Hematopoietic multipotent progenitor cell (in vitro differentiated cells): ENCODE measurements at regions not wholly inside any gene's neighbourhood (a gene's known extent, or its start where the extent isn't known, plus 50 kb on each side); places are given as distances from the start of the nearest gene placed in this dataset.

ENCODE experiments used
- DNase-seq, 3 donors: peaks; one replicate each; pipeline ENCODE4 v3.0.0-alpha.2; 2011 to 2015; ENCODE audit warnings: low read depth in 2 of 3, low spot score in 2 of 3

DNA sequence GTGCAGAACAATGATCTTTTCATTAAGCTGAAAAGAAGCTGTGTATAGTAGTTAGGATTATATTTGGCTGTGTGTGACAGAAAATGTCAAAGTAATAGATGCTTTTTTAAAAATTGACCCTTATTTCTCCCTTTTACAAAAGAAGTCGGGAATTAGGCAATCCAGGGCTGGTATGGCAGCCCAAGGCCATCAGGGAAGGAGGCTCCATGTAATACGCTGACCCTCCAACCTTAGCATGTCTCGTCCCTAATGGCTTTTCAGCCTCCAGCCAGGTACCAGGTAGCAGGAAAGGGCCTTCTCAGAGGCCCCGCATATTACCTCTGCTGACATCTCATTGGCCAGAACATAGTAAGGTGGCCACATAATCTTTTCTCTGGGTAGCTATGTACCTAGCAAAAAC is 79.7 kb downstream of the VCPKMT start:
- DNase-seq: no peak

- no peak for DNase-seq
Measured at GRCh38 chr14:50037240-50037639, 79.1 kb downstream of the VCPKMT start.

GRCh38 chr14:50037852-50038251 is 78.5 kb downstream of the VCPKMT start:
- no peak for DNase-seq

DNA sequence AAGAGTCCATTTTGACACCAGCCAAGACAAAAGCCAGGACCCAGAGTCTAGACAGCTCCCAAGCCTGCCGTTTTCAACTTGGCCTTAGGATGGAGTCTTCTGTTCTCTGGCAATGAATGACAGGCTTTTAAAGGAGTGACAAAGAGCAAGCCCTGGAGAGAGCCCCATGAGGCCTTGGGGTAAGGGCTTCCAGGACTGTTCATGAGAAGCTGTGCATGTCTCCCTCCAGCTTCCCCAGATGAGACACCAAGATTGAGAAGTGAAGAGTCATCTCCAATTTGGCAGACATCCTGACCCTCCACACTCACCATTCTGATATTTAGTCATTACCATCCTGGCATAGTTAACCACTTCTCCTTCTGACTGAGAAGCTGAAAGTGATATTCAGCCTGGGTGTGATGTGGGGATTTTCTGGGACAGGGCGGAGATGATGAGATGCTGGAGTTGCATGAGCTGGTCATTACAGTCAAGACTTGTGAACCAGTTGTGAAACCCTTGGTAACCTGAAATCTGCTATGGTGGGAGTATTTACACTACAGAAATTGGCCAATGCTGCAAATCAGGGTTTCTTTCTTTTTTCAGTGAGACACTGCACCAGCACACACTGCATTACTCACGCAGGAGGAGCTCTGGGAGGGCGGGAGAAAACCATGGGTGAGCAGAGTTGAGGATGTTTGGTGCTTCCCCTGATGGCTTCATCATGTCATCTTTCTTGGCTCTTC is 77.8 kb downstream of the VCPKMT start:
- peak in 2 of 3 donors; percentile 76 to 87 for DNase-seq

DNA sequence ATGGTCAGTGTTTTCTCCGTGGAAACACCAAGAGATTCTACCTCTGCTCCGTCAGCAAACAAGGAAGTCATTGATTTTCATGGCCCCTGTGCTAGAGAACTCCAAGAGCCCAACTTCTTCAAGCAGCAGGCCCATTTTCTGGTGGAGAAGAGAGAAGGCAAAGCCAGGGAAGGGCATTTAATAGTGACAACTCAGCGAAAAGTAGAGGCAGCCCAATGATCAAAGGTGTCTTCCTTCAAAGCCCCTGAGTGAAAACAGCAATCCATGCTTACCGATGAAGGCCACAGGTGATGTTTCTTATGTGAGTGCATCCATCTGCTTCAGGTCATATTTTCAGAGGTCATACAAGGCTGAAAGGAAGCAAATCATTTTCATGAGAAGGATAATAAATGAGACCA is 77.3 kb downstream of the VCPKMT start:
- DNase-seq: no peak

DNA sequence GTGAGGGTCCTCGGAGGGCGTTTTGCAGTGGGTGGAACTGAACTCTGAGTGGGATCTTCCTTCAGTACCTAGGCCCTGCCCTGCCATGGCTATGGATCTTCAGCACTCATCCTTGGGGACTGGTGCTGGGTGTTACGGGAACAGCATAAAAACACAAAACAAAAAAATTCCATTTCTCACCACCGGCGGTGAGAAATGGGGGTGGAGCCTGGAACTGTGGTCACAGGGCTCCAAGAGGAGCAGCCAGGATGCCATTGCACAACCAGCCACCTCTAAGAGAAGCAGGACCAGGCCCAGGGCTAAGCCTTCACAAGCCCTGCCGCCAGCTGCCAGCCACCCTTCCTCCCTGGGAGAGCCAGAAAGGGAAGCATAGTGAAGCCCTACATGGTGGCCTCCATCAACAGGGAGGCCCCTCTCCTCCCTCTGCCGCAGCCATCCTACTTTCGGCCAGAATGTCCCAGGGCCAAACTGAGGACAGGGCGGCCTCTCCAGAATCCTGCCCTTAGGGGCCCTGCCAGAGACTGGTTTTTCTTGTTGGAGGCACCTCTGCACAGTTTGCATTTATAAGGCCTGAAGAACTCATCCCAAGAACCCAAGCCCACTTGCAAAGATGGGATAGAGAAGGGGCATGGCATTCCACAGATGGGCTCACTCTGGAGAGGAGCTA is 76.5 kb downstream of the VCPKMT start:
- DNase-seq: no peak

- DNase-seq: peak in 2 of 3 donors; percentile 69 to 70
Measured at GRCh38 chr14:50040401-50040775, 76.0 kb downstream of the VCPKMT start.

- no peak for DNase-seq
Measured at GRCh38 chr14:50040895-50041465, 75.4 kb downstream of the VCPKMT start.

GRCh38 chr14:50041980-50042379 is 74.4 kb downstream of the VCPKMT start:
- DNase-seq: no peak

- no peak for DNase-seq
Measured at GRCh38 chr14:50044042-50044651, 72.2 kb downstream of the VCPKMT start.

GRCh38 chr14:50045039-50045711 is 71.2 kb downstream of the VCPKMT start:
- peak in 2 of 3 donors; percentile 84 to 89 for DNase-seq

DNA sequence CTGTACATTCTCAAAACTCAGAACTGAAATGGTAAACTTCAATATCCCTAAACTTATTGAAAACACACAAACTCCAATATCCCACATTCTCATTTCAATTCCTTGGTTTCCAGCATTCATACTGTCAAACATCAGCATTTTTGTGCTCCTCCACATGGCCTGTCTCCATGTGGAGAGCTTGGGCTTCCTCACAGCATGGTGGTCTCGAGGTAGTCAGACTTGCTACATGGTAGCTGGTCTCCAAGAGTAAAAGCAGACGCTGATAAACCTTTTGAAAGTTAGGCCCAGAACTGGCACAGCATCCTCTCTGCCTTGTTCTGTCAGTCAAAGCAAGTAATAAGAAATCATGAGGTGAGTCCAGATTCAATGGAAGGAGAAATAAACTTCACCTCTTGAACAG is 70.5 kb downstream of the VCPKMT start:
- no peak for DNase-seq

DNA sequence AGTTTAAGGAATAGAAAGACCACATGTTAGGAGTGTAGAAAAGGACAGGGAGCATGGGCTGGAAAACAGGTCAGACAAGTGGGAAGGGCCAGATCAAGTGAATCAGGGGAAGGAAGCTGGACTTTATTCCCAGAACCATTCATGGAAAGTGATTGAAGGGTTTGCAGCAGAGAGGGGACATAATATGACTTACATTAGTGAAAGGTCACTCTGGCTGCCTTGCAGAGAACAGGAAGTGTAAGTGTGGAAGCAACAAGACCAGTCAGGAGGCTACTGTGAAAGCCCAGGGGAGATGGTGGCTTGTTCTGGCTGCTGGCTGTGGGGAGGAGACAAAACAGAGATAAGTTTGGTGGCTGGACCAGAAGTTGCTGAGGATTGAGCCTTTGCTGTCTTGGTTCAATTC is 69.1 kb downstream of the VCPKMT start:
- no peak for DNase-seq

GRCh38 chr14:50049093-50049492 is 67.3 kb downstream of the VCPKMT start:
- DNase-seq: no peak

DNA sequence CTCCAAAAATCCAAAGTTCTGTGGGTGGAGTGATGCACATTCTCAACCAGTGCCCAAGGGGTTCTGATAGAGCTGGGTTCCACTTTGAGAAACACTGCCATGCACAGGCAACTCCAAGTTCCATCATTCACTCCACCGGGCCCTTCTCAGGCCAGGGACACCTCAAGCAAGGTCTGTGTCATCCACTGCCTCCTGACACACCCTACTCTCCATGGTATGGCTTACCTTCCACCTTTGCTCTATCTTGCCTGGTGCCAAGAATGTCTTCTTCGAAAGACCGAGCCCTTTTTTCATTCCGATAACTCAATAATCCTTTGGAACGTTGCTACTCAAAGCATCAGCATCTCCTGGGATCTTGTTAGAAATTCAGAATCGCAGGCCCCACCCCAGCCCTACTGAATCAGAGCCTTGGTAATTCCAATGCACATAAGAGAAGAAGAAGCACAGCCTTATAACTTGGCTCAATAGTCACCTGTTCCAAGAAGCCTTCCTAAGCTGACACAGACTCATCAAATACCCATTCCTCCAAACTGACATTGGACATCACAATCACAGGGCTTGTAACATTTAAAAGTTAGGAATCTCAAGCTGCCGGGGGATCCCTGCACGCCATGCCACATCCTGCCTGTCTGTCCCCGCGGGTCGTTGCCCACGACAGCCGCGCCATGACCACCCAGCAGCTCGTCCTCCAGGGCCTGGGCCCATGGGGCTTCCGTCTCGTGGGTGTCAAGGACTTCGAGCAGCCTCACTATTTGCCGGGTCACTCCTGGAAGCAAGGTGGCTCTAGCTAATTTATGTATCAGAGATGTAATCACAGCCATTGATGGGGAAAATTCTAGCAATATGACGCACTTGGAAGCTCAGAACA is 66.4 kb downstream of the VCPKMT start:
- DNase-seq: no peak

- DNase-seq: no peak
Measured at GRCh38 chr14:50051106-50051505, 65.3 kb downstream of the VCPKMT start.

- DNase-seq: no peak
Measured at GRCh38 chr14:50051706-50052105, 64.7 kb downstream of the VCPKMT start.

DNA sequence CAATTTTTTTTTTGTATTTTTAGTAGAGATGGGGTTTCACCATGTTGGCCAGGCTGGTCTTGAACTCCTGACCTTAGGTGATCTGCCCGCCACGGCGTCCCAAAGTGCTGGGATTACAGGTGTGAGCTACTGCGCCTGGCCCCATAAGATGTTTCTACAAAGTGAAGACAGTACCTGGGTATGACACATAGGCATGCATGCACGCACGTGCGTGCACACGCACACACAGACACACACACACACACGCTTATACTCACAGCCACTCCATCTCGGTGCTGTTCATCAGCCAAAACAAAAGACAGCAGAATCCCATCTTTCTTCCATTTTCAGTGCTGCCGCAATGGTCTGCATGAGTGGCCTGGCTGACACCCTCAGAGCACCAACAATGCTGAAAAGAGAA is 63.9 kb downstream of the VCPKMT start:
- no peak for DNase-seq

GRCh38 chr14:50053935-50054334 is 62.4 kb downstream of the VCPKMT start:
- DNase-seq: no peak
